GM12873 (cell line): ENCODE measurements at regions not wholly inside any gene's neighbourhood (a gene's known extent, or its start where the extent isn't known, plus 50 kb on each side); places are given as distances from the start of the nearest gene placed in this dataset.

Experiments used
- TF ChIP-seq, protein P1 (sequence below): IDR thresholded peaks from 2 replicates; pipeline ENCODE4 v1.5.1; 2012; ENCODE audit warnings: low read depth, mild to moderate bottlenecking, moderate library complexity, low read length, control low read depth; ENCODE audit not compliant: insufficient read depth; ENCODE audit errors: missing control alignments

DNA sequence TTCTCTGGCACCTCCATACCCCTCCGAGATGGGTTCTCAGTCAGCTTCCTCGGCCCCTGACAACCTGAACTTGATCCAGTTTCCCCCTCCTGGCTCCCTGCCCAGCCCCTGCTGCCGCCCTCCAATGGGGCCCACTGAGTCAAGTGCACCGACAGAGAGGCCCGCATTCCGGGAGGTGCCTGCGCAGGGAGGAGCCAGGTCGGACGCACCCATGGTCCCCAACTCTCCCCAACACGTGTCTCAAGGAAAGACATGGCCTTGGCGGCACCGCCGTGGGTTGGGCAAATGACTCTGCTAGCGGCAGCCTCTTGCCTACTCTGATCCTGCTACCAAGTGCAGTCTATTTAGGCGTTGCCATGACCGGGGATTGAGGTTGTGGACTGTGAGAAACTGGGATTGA, 275.3 kb downstream of the SNX13 start:
- TF ChIP-seq, protein P1, sequence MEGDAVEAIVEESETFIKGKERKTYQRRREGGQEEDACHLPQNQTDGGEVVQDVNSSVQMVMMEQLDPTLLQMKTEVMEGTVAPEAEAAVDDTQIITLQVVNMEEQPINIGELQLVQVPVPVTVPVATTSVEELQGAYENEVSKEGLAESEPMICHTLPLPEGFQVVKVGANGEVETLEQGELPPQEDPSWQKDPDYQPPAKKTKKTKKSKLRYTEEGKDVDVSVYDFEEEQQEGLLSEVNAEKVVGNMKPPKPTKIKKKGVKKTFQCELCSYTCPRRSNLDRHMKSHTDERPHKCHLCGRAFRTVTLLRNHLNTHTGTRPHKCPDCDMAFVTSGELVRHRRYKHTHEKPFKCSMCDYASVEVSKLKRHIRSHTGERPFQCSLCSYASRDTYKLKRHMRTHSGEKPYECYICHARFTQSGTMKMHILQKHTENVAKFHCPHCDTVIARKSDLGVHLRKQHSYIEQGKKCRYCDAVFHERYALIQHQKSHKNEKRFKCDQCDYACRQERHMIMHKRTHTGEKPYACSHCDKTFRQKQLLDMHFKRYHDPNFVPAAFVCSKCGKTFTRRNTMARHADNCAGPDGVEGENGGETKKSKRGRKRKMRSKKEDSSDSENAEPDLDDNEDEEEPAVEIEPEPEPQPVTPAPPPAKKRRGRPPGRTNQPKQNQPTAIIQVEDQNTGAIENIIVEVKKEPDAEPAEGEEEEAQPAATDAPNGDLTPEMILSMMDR: no peak

DNA sequence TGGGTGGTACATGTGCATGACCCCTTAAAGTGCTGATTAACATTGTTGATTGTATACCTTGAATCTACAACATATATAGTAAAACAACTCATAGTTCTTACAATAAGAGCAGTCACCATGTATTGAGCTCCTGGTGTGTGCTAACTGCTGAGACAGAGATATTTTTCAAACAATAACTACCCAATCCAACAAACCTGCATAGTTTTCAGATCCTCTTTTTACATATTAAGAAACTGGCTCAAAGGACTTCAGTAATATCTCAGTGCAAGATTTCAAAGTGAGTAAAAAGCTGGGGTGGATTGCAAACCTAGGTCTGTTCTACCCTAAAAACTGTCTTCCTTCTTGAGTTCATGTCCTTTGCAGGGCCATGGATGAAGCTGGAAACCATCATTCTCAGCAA, 272.2 kb downstream of the SNX13 start:
- TF ChIP-seq, protein P1: no peak

DNA sequence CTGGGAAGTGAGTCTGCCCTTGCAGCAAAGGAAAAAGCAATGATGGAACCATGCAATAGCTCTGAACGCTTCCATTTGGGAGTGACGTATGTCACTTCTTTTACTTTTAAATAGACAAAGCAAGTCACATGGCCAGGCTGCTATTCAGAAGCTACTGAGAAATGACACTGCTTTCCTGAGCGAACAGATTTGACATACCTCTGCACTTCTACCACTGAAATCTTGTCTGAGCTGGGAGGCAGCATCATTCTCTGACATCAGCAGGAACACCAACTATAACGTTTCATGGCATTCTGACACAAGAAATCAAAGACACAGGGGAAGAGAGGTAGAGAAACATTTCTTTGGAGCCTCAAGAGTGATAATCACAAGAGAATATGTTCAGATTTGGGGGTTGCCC, 271.1 kb downstream of the SNX13 start:
- TF ChIP-seq, protein P1: no peak

DNA sequence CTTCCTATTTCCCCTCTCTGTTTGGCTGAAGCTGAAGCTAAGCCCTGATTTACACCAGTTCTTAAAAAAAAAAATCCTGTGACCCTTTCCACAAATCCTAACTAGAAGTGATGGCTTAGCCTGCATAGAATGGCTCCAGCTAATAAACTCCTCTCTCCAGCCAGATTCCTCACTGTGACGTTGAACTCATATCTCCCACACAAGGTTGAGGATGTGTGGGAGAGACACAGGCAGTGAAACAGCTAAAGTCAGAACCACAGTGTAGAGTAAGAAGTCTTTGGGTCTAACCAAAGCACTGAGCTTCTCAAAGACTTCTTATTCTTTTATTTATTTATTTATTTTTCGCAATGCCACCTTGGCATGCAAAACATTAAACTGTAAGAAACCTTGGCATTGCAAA, 268.3 kb downstream of the SNX13 start:
- TF ChIP-seq, protein P1: no peak

DNA sequence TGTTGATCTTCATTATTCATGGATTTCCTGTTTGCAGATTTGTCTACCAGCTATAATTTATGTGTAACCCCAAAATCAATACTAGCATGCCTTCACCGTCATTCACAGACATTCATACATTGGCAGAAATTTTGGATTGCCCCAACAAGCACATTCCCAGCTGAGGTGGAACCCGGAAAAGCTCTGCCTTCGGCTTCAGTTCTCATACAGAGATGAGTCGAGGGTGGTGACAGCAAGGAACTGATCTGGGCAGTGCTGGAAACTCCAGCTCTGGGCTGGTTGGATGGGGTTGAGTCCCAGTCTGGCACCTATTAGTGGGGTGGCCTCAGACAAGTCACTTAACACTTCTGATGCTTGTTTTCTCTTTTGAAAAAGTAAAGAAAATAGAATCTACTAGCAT, 267.5 kb downstream of the SNX13 start:
- TF ChIP-seq, protein P1: no peak

DNA sequence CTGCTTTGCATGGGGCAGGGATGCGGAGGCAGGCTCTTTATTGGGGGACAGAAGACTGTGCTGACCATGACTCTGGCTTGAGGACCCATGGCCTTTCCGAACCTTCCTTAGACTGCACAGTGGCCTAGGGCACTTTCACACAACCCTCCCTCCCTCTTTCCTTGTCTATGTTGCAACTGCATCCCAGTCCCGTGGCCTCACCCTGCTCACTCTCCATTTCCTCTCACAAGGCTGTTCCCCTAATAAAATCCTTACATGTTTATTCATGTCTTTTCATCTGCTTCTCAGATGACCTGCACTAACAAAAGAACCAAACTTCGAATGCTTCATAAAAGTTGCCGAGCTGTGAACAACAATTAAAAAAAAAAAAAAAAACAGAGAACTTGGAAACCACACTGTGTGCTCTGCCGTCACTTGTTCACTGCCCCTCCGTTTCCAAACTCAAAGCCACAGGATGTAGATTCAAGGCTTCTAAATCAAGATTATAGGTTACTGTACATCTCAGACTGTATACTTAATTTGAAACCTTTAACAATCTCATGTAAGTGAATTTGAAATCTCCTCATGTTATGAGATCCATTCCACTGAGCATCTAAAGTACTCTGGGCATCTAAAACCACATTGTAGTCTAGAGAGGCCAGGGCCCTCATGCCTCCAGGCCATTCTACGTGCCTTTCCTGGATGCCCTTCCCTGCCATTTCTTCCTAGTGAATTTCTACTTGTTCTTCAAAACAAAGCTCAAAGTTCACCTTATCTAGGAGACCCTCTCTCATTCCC, 265.9 kb downstream of the SNX13 start:
- TF ChIP-seq, protein P1: no peak

DNA sequence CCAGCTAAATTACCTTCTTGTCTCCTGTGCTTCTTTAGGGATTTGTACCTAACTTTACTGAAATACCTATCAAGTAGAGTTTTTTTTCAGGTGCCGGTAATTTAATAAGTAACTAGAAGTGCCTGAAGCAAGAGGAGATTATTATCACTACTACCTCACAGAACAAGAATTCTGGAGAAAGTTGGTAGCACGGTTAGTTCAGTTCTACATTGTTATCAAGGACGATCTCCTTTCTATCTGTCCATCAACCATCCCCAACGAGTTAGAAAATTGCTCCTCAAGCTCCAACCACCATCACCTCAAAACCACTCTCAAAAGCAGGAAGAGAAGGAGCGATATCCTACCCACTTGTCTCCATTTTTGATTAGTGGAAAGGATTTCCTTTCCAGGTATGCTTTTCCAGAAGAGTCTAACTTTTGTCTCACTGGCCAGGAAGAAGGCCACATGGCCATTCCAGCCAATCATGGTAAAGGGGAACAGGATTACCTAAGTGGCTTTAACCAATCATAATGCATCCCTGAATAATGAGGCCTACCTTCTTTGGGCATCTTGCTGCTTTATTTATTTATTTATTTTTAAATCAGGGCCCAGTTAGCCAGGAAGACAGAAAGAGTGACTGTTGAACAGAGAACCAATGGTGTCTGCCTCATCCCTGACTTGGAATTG, 265.2 kb downstream of the SNX13 start:
- TF ChIP-seq, protein P1: no peak
